ENCODE measurements at regions not wholly inside any gene's neighbourhood (a gene's known extent, or its start where the extent isn't known, plus 50 kb on each side); places are given as distances from the start of the nearest gene placed in this dataset.
"Not testable (repeated sequence)": the region's sequence is repeated elsewhere in the genome, so short reads cannot be mapped to it uniquely, and the experiment has no call there.

GRCh38 chr2:75432761-75433361 lies 127.9 kb downstream of the EVA1A start:
- Histone ChIP-seq H3K23ac (ENCODE audit: low read depth, low read length, poor library complexity) (no peak overlapping the region), H3K4ac (ENCODE audit: low read length) (no peak overlapping the region), H3K4me1 (ENCODE audit: control insufficient read depth in 2 of 2, insufficient read depth in 1 of 2, low read depth in 1 of 2, low read length in 2 of 2) (peaks cover 2 to 12% of the 10 kb centered on the region in 2 donors), H2BK12ac (ENCODE audit: low read length) (no peak overlapping the region), H3K18ac (ENCODE audit: low read length) (peak overlapping the region; percentile 78), H2BK5ac (ENCODE audit: low read length) (no peak overlapping the region), H3K27me3 (ENCODE audit: control insufficient read depth in 3 of 3, insufficient read depth in 3 of 3, low read depth in 1 of 3, low read length in 3 of 3) (no peaks in the 10 kb centered on the region), H3K79me1 (ENCODE audit: low read depth, low read length) (no peaks in the 10 kb centered on the region), H4K8ac (ENCODE audit: low read depth, low read length) (peak overlapping the region; percentile 89), H3K4me3 (ENCODE audit: low read length in 2 of 2) (no peak overlapping the region), H2BK15ac (ENCODE audit: low read length) (peak overlapping the region; percentile 43), H2AK5ac (ENCODE audit: low read depth, low read length) (no peak overlapping the region), H3K9ac (ENCODE audit: low read depth, low read length, poor library complexity) (no peak overlapping the region), H2AFZ (ENCODE audit: low read length) (peak overlapping the region; percentile 60), H3K36me3 (replicated peaks in 1 of 2; ENCODE audit: control insufficient read depth in 2 of 2, insufficient read depth in 2 of 2, low read length in 2 of 2) (no peaks in the 10 kb centered on the region), H3K14ac (ENCODE audit: low read length) (no peak overlapping the region), H3K9me3 (replicated peaks in 1 of 2; ENCODE audit: control insufficient read depth in 2 of 2, insufficient read depth in 1 of 2, low read depth in 1 of 2, low read length in 2 of 2) (no peaks in the 10 kb centered on the region), H2BK120ac (ENCODE audit: low read depth, low read length) (no peak overlapping the region), H3K27ac (replicated peaks; ENCODE audit: low read length) (peak overlapping the region; percentile 50), H4K91ac (ENCODE audit: low read depth, low read length, poor library complexity) (no peak overlapping the region), H3K4me2 (ENCODE audit: insufficient read depth, low read length, poor library complexity, severe bottlenecking) (no peak overlapping the region)
- no CpG with 5 or more reads among the region's 4 CpGs for WGBS, 2 donors (ENCODE audit: extremely low coverage in 2 of 2, insufficient read length in 2 of 2, insufficient replicate concordance in 1 of 2)
- peak; percentile 20 for DNase-seq (ENCODE audit: low spot score)

GRCh38 chr2:75431763-75432162 lies 129.0 kb downstream of the EVA1A start:
- Histone ChIP-seq H3K27ac (replicated peaks; ENCODE audit: low read length) (no peak overlapping the region), H2BK12ac (ENCODE audit: low read length) (no peak overlapping the region), H3K23ac (ENCODE audit: low read depth, low read length, poor library complexity) (no peak overlapping the region), H3K27me3 (ENCODE audit: control insufficient read depth in 3 of 3, insufficient read depth in 3 of 3, low read depth in 1 of 3, low read length in 3 of 3) (no peaks in the 10 kb centered on the region), H3K9ac (ENCODE audit: low read depth, low read length, poor library complexity) (no peak overlapping the region), H3K9me3 (replicated peaks in 1 of 2; ENCODE audit: control insufficient read depth in 2 of 2, insufficient read depth in 1 of 2, low read depth in 1 of 2, low read length in 2 of 2) (no peaks in the 10 kb centered on the region), H2BK120ac (ENCODE audit: low read depth, low read length) (no peak overlapping the region), H3K36me3 (replicated peaks in 1 of 2; ENCODE audit: control insufficient read depth in 2 of 2, insufficient read depth in 2 of 2, low read length in 2 of 2) (no peaks in the 10 kb centered on the region), H3K18ac (ENCODE audit: low read length) (no peak overlapping the region), H3K4me3 (ENCODE audit: low read length in 2 of 2) (no peak overlapping the region), H2AFZ (ENCODE audit: low read length) (no peak overlapping the region), H3K4me2 (ENCODE audit: insufficient read depth, low read length, poor library complexity, severe bottlenecking) (no peak overlapping the region), H4K91ac (ENCODE audit: low read depth, low read length, poor library complexity) (no peak overlapping the region), H3K79me1 (ENCODE audit: low read depth, low read length) (no peaks in the 10 kb centered on the region), H4K8ac (ENCODE audit: low read depth, low read length) (no peak overlapping the region), H2AK5ac (ENCODE audit: low read depth, low read length) (no peak overlapping the region), H2BK15ac (ENCODE audit: low read length) (no peak overlapping the region), H2BK5ac (ENCODE audit: low read length) (no peak overlapping the region), H3K4ac (ENCODE audit: low read length) (no peak overlapping the region), H3K4me1 (ENCODE audit: control insufficient read depth in 2 of 2, insufficient read depth in 1 of 2, low read depth in 1 of 2, low read length in 2 of 2) (peaks cover 2 to 12% of the 10 kb centered on the region in 2 donors), H3K14ac (ENCODE audit: low read length) (no peak overlapping the region)
- no CpG with 5 or more reads among the region's 1 CpG for WGBS, 2 donors (ENCODE audit: extremely low coverage in 2 of 2, insufficient read length in 2 of 2, insufficient replicate concordance in 1 of 2)
- no peak for DNase-seq (ENCODE audit: low spot score)

- Histone ChIP-seq H4K8ac (ENCODE audit: low read depth, low read length) (no peak overlapping the region), H3K9me3 (replicated peaks in 1 of 2; ENCODE audit: control insufficient read depth in 2 of 2, insufficient read depth in 1 of 2, low read depth in 1 of 2, low read length in 2 of 2) (no peaks in the 10 kb centered on the region), H3K4me3 (ENCODE audit: low read length in 2 of 2) (no peak overlapping the region), H4K91ac (ENCODE audit: low read depth, low read length, poor library complexity) (no peak overlapping the region), H3K14ac (ENCODE audit: low read length) (no peak overlapping the region), H3K27ac (replicated peaks; ENCODE audit: low read length) (no peak overlapping the region), H2BK5ac (ENCODE audit: low read length) (no peak overlapping the region), H3K18ac (ENCODE audit: low read length) (no peak overlapping the region), H2BK120ac (ENCODE audit: low read depth, low read length) (no peak overlapping the region), H2AFZ (ENCODE audit: low read length) (no peak overlapping the region), H3K23ac (ENCODE audit: low read depth, low read length, poor library complexity) (no peak overlapping the region), H3K79me1 (ENCODE audit: low read depth, low read length) (no peaks in the 10 kb centered on the region), H3K9ac (ENCODE audit: low read depth, low read length, poor library complexity) (no peak overlapping the region), H2BK15ac (ENCODE audit: low read length) (no peak overlapping the region), H2BK12ac (ENCODE audit: low read length) (no peak overlapping the region), H3K4me2 (ENCODE audit: insufficient read depth, low read length, poor library complexity, severe bottlenecking) (no peak overlapping the region), H3K4ac (ENCODE audit: low read length) (no peak overlapping the region), H3K36me3 (replicated peaks in 1 of 2; ENCODE audit: control insufficient read depth in 2 of 2, insufficient read depth in 2 of 2, low read length in 2 of 2) (no peaks in the 10 kb centered on the region), H2AK5ac (ENCODE audit: low read depth, low read length) (no peak overlapping the region), H3K4me1 (ENCODE audit: control insufficient read depth in 2 of 2, insufficient read depth in 1 of 2, low read depth in 1 of 2, low read length in 2 of 2) (peaks cover 2 to 12% of the 10 kb centered on the region in 2 donors), H3K27me3 (ENCODE audit: control insufficient read depth in 3 of 3, insufficient read depth in 3 of 3, low read depth in 1 of 3, low read length in 3 of 3) (no peaks in the 10 kb centered on the region)
- no peak for DNase-seq (ENCODE audit: low spot score)
- no CpG with 5 or more reads among the region's 1 CpG for whole genome bisulfite sequencing, 2 donors (ENCODE audit: extremely low coverage in 2 of 2, insufficient read length in 2 of 2, insufficient replicate concordance in 1 of 2)
Measured at GRCh38 chr2:75431276-75431675, 129.5 kb downstream of the EVA1A start.

- H4K91ac ChIP-seq (ENCODE audit: low read depth, low read length, poor library complexity); H2BK12ac ChIP-seq (ENCODE audit: low read length); H3K27me3 ChIP-seq (ENCODE audit: control insufficient read depth in 3 of 3, insufficient read depth in 3 of 3, low read depth in 1 of 3, low read length in 3 of 3); H3K14ac ChIP-seq (ENCODE audit: low read length); H2BK120ac ChIP-seq (ENCODE audit: low read depth, low read length); H3K23ac ChIP-seq (ENCODE audit: low read depth, low read length, poor library complexity); H3K18ac ChIP-seq (ENCODE audit: low read length); H4K8ac ChIP-seq (ENCODE audit: low read depth, low read length); H3K79me1 ChIP-seq (ENCODE audit: low read depth, low read length); H3K36me3 ChIP-seq (replicated peaks in 1 of 2; ENCODE audit: control insufficient read depth in 2 of 2, insufficient read depth in 2 of 2, low read length in 2 of 2); H3K4me2 ChIP-seq (ENCODE audit: insufficient read depth, low read length, poor library complexity, severe bottlenecking); H2BK5ac ChIP-seq (ENCODE audit: low read length); H2AFZ ChIP-seq (ENCODE audit: low read length); DNase-seq (ENCODE audit: low spot score); H3K9me3 ChIP-seq (replicated peaks in 1 of 2; ENCODE audit: control insufficient read depth in 2 of 2, insufficient read depth in 1 of 2, low read depth in 1 of 2, low read length in 2 of 2); H3K4ac ChIP-seq (ENCODE audit: low read length); H3K27ac ChIP-seq (replicated peaks; ENCODE audit: low read length); H2BK15ac ChIP-seq (ENCODE audit: low read length); H3K9ac ChIP-seq (ENCODE audit: low read depth, low read length, poor library complexity); H3K4me3 ChIP-seq (ENCODE audit: low read length in 2 of 2); H2AK5ac ChIP-seq (ENCODE audit: low read depth, low read length): not testable (repeated sequence)
- peaks cover 2 to 12% of the 10 kb centered on the region in 2 donors for H3K4me1 ChIP-seq (ENCODE audit: control insufficient read depth in 2 of 2, insufficient read depth in 1 of 2, low read depth in 1 of 2, low read length in 2 of 2)
- WGBS, 2 donors (ENCODE audit: extremely low coverage in 2 of 2, insufficient read length in 2 of 2, insufficient replicate concordance in 1 of 2), result no CpG with 5 or more reads among the region's 4 CpGs
Measured at GRCh38 chr2:75430449-75430848, 130.3 kb downstream of the EVA1A start.
